H9 (cell line): ENCODE measurements at regions not wholly inside any gene's neighbourhood (a gene's known extent, or its start where the extent isn't known, plus 50 kb on each side); places are given as distances from the start of the nearest gene placed in this dataset.

Source experiments
- DNase-seq: peaks from one replicate; pipeline ENCODE4 v3.0.0-alpha.2; 2017
- H2AFZ ChIP-seq: one replicate; pipeline ENCODE4 v1.6.1; 2013; ENCODE audit warnings: mild to moderate bottlenecking, low read length, control low read depth, moderate library complexity
- H2AK5ac ChIP-seq: 2 replicates; pipeline ENCODE4 v1.6.1; 2013; ENCODE audit warnings: low read length, control low read depth, mixed read lengths; ENCODE audit not compliant: insufficient read length
- H2BK120ac ChIP-seq: one replicate; pipeline ENCODE4 v1.6.1; 2013; ENCODE audit warnings: low read depth, mild to moderate bottlenecking, low read length, control low read depth, inconsistent platforms; ENCODE audit not compliant: poor library complexity, severe bottlenecking
- H2BK12ac ChIP-seq: 2 replicates; pipeline ENCODE4 v1.6.1; 2013; ENCODE audit warnings: low read length, control low read depth, mixed read lengths, low read depth; ENCODE audit not compliant: insufficient read length
- H2BK15ac ChIP-seq: 2 replicates; pipeline ENCODE4 v1.6.1; 2013; ENCODE audit warnings: low read depth, low read length, control low read depth
- H2BK20ac ChIP-seq: one replicate; pipeline ENCODE4 v1.6.1; 2013; ENCODE audit warnings: low read depth, mild to moderate bottlenecking, low read length, control low read depth, inconsistent platforms; ENCODE audit not compliant: poor library complexity, severe bottlenecking
- H2BK5ac ChIP-seq: 2 replicates; pipeline ENCODE4 v1.6.1; 2013; ENCODE audit warnings: low read length, control low read depth, mixed read lengths; ENCODE audit not compliant: insufficient read length
- H3K14ac ChIP-seq: 2 replicates; pipeline ENCODE4 v1.6.1; 2013; ENCODE audit warnings: low read length, control low read depth; ENCODE audit not compliant: insufficient read depth
- H3K18ac ChIP-seq: 2 replicates; pipeline ENCODE4 v1.6.1; 2013; ENCODE audit warnings: low read depth, mild to moderate bottlenecking, mixed read lengths, low read length, control low read depth; ENCODE audit not compliant: insufficient read length
- H3K23ac ChIP-seq: 2 replicates; pipeline ENCODE4 v1.6.1; 2013; ENCODE audit warnings: low read length, control low read depth, mixed read lengths, low read depth; ENCODE audit not compliant: insufficient read length
- H3K23me2 ChIP-seq: 2 replicates; pipeline ENCODE4 v1.6.1; 2013; ENCODE audit warnings: low read depth, mild to moderate bottlenecking, mixed read lengths, low read length, control low read depth; ENCODE audit not compliant: insufficient read length, poor library complexity, severe bottlenecking
- H3K27ac ChIP-seq: 2 replicates; pipeline ENCODE4 v1.5.1; 2013; ENCODE audit warnings: low read length, control low read depth, mixed read lengths, low read depth; ENCODE audit not compliant: insufficient read length
- H3K27me3 ChIP-seq: 2 replicates; pipeline ENCODE4 v1.6.1; 2013; ENCODE audit warnings: low read length, control low read depth, inconsistent platforms; ENCODE audit not compliant: insufficient read depth
- H3K4ac ChIP-seq: 2 replicates; pipeline ENCODE4 v1.6.1; 2013; ENCODE audit warnings: low read depth, mild to moderate bottlenecking, control low read depth, inconsistent platforms, low read length, moderate library complexity
- H3K4me1 ChIP-seq: 2 replicates; pipeline ENCODE4 v1.6.1; 2013; ENCODE audit warnings: low read length, control low read depth, inconsistent platforms; ENCODE audit not compliant: insufficient read depth
- H3K4me2 ChIP-seq: 2 replicates; pipeline ENCODE4 v1.6.1; 2013; ENCODE audit warnings: low read length, control low read depth, mixed read lengths; ENCODE audit not compliant: insufficient read length, insufficient read depth
- H3K56ac ChIP-seq: 2 replicates; pipeline ENCODE4 v1.6.1; 2013; ENCODE audit warnings: low read depth, mild to moderate bottlenecking, mixed read lengths, low read length, control low read depth; ENCODE audit not compliant: insufficient read length
- H3K79me1 ChIP-seq: 2 replicates; pipeline ENCODE4 v1.6.1; 2013; ENCODE audit warnings: low read depth, mild to moderate bottlenecking, moderate library complexity, low read length, control low read depth, inconsistent platforms; ENCODE audit not compliant: insufficient read depth, poor library complexity, severe bottlenecking
- H3K79me2 ChIP-seq: 2 replicates; pipeline ENCODE4 v1.6.1; 2013; ENCODE audit warnings: low read length, control low read depth, inconsistent platforms; ENCODE audit not compliant: insufficient read depth
- H3K9ac ChIP-seq: 2 replicates; pipeline ENCODE4 v1.6.1; 2013; ENCODE audit warnings: low read length, control low read depth, mixed read lengths; ENCODE audit not compliant: insufficient read length; ENCODE audit errors: extremely low read depth
- H3K9me3 ChIP-seq: one replicate; pipeline ENCODE4 v1.6.1; 2013; ENCODE audit warnings: low read depth, low read length, inconsistent platforms; ENCODE audit not compliant: control insufficient read depth
- H3T11ph ChIP-seq: one replicate; pipeline ENCODE4 v1.6.1; 2013; ENCODE audit warnings: mild to moderate bottlenecking, low read length, control low read depth, inconsistent platforms
- H4K20me1 ChIP-seq: one replicate; pipeline ENCODE4 v1.6.1; 2013; ENCODE audit not compliant: control insufficient read depth, insufficient read length, insufficient read depth
- H4K5ac ChIP-seq: 2 replicates; pipeline ENCODE4 v1.6.1; 2013; ENCODE audit warnings: low read depth, mild to moderate bottlenecking, mixed read lengths, low read length, control low read depth; ENCODE audit not compliant: insufficient read length
- H4K8ac ChIP-seq: replicated peaks from 2 replicates; pipeline ENCODE4 v1.6.1; 2013; ENCODE audit warnings: low read length, control low read depth, mixed read lengths, low read depth; ENCODE audit not compliant: insufficient read length
- H4K91ac ChIP-seq: 2 replicates; pipeline ENCODE4 v1.6.1; 2013; ENCODE audit warnings: low read depth, mild to moderate bottlenecking, moderate library complexity, mixed read lengths, low read length, control low read depth; ENCODE audit not compliant: insufficient read length
- H3K27ac Mint-ChIP-seq, 3 experiments: 2 replicates in 2 of 3; 3 replicates in 1 of 3; pipeline ENCODE4 v1.8.0; 2020 to 2021; ENCODE audit warnings: mixed read lengths in 3 of 3, mild to moderate bottlenecking in 1 of 3, moderate library complexity in 1 of 3
- H3K27me3 Mint-ChIP-seq: 2 replicates; pipeline ENCODE4 v1.8.0; 2021; ENCODE audit warnings: low read depth, mild to moderate bottlenecking, moderate library complexity, mixed read lengths
- H3K36me3 Mint-ChIP-seq, 3 experiments: 2 replicates in 2 of 3; 3 replicates in 1 of 3; pipeline ENCODE4 v1.8.0; 2020 to 2021; ENCODE audit warnings: low read depth in 3 of 3, mixed read lengths in 3 of 3; ENCODE audit not compliant: insufficient read depth in 1 of 3
- H3K4me1 Mint-ChIP-seq, 2 experiments: 2 replicates each; pipeline ENCODE4 v1.8.0; 2020; ENCODE audit warnings: mixed read lengths in 2 of 2
- H3K4me3 Mint-ChIP-seq, 2 experiments: 2 replicates in 1 of 2; 3 replicates in 1 of 2; pipeline ENCODE4 v1.8.0; 2020 to 2021; ENCODE audit warnings: mild to moderate bottlenecking in 2 of 2, mixed read lengths in 2 of 2, moderate library complexity in 1 of 2
- H3K9me3 Mint-ChIP-seq, 2 experiments: 2 replicates in 1 of 2; 3 replicates in 1 of 2; pipeline ENCODE4 v1.8.0; 2020; ENCODE audit warnings: mild to moderate bottlenecking in 2 of 2, mixed read lengths in 2 of 2, moderate library complexity in 1 of 2
- WGBS: extraction: QIAGEN DNeasy Blood & Tissue Kit; methylation state at CpG from one replicate; pipeline ENCODE4 v1.1.7; 2013; ENCODE audit warnings: missing lambda C conversion rate, low lambda C conversion rate, mixed read lengths; ENCODE audit not compliant: insufficient read length; ENCODE audit errors: extremely low coverage; 5-methylcytosine and 5-hydroxymethylcytosine counted together
- TF ChIP-seq, protein P1 (sequence below): fragments of 200-600 bp; sonication (generic); conservative IDR thresholded peaks from 3 replicates; pipeline ENCODE4 v1.8.0; 2021; ENCODE audit warnings: antibody characterized with exemption, mild to moderate bottlenecking

DNA sequence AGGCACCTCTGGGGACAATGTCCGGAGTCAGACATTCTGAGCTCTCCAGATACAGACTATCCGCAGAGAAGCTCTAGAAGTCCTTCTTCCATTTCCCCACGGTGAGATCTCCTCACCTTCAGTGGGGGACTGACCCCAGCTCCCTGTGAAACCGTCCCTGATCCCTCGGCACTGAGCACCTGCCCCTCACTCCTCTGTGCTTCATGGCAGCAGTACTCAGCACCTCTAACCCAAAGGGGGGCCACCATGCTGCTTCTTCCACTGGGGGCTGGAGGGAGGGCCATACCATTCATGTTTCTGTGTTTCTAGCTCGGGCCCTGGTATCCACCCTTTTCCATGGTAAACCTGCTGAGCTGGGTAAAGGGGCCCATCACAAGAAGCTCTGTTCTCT lies 321.7 kb downstream of the BRD1 start:
- Mint-ChIP-seq H3K27ac (no peak overlapping the region), H3K9me3 (peaks cover 6 to 9% of the 10 kb centered on the region in 2 experiments), H3K36me3 (peaks cover 0 to 4% (median 1%) of the 10 kb centered on the region in 3 experiments; a peak in 4 of 7 replicates), H3K4me1 (peaks cover 0 to 5% of the 10 kb centered on the region in 2 experiments; a peak in 2 of 4 replicates), H3K27me3 (peaks cover 5% of the 10 kb centered on the region), H3K4me3 (no peak overlapping the region)
- Histone ChIP-seq H4K91ac (no peak overlapping the region), H3K79me1 (no peaks in the 10 kb centered on the region), H2AFZ (no peak overlapping the region), H3K4me2 (no peak overlapping the region), H3K9me3 (no peaks in the 10 kb centered on the region), H3K56ac (no peak overlapping the region), H3K27ac (no peak overlapping the region), H2BK5ac (no peak overlapping the region), H3K27me3 (no peaks in the 10 kb centered on the region), H2BK120ac (no peak overlapping the region), H3K9ac (no peak overlapping the region), H3K4me1 (no peaks in the 10 kb centered on the region), H4K20me1 (no peaks in the 10 kb centered on the region), H3K23ac (no peak overlapping the region), H3K23me2 (no peaks in the 10 kb centered on the region), H4K5ac (no peak overlapping the region), H3K18ac (no peak overlapping the region), H4K8ac (no peak overlapping the region), H2BK15ac (no peak overlapping the region), H3K79me2 (no peaks in the 10 kb centered on the region), H3T11ph (no peak overlapping the region), H3K4ac (no peak overlapping the region), H2BK20ac (no peak overlapping the region), H2BK12ac (no peak overlapping the region), H3K14ac (no peak overlapping the region), H2AK5ac (no peak overlapping the region)
- no peak for DNase-seq
- TF ChIP-seq, protein P1, sequence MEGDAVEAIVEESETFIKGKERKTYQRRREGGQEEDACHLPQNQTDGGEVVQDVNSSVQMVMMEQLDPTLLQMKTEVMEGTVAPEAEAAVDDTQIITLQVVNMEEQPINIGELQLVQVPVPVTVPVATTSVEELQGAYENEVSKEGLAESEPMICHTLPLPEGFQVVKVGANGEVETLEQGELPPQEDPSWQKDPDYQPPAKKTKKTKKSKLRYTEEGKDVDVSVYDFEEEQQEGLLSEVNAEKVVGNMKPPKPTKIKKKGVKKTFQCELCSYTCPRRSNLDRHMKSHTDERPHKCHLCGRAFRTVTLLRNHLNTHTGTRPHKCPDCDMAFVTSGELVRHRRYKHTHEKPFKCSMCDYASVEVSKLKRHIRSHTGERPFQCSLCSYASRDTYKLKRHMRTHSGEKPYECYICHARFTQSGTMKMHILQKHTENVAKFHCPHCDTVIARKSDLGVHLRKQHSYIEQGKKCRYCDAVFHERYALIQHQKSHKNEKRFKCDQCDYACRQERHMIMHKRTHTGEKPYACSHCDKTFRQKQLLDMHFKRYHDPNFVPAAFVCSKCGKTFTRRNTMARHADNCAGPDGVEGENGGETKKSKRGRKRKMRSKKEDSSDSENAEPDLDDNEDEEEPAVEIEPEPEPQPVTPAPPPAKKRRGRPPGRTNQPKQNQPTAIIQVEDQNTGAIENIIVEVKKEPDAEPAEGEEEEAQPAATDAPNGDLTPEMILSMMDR, result no peak
- no CpG with 5 or more reads among the region's 6 CpGs for WGBS
